Type B pancreatic cell (in vitro differentiated cells): ENCODE measurements at regions not wholly inside any gene's neighbourhood (a gene's known extent, or its start where the extent isn't known, plus 50 kb on each side); places are given as distances from the start of the nearest gene placed in this dataset.
"Not testable (repeated sequence)": the region's sequence is repeated elsewhere in the genome, so short reads cannot be mapped to it uniquely, and the experiment has no call there.

Experiments used
- DNase-seq: peaks from one replicate; pipeline ENCODE4 v3.0.0; 2021; ENCODE audit warnings: mixed read lengths; ENCODE audit not compliant: unreplicated experiment; ENCODE audit errors: extremely low spot score
- H3K27ac Mint-ChIP-seq: 2 replicates; pipeline ENCODE4 v1.8.0; 2021; ENCODE audit warnings: mild to moderate bottlenecking, mixed read lengths
- H3K27me3 Mint-ChIP-seq: 2 replicates; pipeline ENCODE4 v1.8.0; 2021; ENCODE audit warnings: mixed read lengths
- H3K36me3 Mint-ChIP-seq: 2 replicates; pipeline ENCODE4 v1.8.0; 2021; ENCODE audit warnings: mixed read lengths
- H3K4me1 Mint-ChIP-seq: one replicate; pipeline ENCODE4 v1.8.0; 2021; ENCODE audit warnings: mixed read lengths; ENCODE audit not compliant: unreplicated experiment
- H3K4me3 Mint-ChIP-seq: 2 replicates; pipeline ENCODE4 v1.8.0; 2021; ENCODE audit warnings: mild to moderate bottlenecking, mixed read lengths
- H3K9me3 Mint-ChIP-seq: 2 replicates; pipeline ENCODE4 v1.8.0; 2021; ENCODE audit warnings: mixed read lengths
- TF ChIP-seq, protein P1 (sequence below): fragments of 200-600 bp; sonication (generic); conservative IDR thresholded peaks from 2 replicates; pipeline ENCODE4 v1.5.0; 2021; ENCODE audit warnings: antibody characterized with exemption, mild to moderate bottlenecking

DNA sequence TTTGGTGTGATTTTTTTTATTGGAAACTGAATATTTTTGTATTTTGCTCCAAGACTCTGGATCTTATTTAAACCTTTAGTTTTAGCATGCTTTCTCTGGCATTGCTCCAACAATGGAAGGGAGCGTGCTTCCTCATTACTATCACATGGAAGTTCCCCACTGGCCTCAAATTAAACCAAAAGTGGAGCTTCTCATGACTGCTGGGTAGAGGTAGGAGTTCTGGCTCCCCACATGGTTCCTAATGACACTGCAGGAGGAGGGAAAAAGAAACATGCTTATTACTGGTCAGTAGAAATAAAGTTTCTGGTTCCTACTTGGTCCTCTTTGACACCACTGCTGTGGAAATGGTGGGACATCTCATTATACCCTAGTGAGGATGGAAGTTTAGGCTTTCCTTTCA, 310.5 kb downstream of the PTGER3 start:
- no peak overlapping the region for H3K27ac Mint-ChIP-seq
- TF ChIP-seq, protein P1, sequence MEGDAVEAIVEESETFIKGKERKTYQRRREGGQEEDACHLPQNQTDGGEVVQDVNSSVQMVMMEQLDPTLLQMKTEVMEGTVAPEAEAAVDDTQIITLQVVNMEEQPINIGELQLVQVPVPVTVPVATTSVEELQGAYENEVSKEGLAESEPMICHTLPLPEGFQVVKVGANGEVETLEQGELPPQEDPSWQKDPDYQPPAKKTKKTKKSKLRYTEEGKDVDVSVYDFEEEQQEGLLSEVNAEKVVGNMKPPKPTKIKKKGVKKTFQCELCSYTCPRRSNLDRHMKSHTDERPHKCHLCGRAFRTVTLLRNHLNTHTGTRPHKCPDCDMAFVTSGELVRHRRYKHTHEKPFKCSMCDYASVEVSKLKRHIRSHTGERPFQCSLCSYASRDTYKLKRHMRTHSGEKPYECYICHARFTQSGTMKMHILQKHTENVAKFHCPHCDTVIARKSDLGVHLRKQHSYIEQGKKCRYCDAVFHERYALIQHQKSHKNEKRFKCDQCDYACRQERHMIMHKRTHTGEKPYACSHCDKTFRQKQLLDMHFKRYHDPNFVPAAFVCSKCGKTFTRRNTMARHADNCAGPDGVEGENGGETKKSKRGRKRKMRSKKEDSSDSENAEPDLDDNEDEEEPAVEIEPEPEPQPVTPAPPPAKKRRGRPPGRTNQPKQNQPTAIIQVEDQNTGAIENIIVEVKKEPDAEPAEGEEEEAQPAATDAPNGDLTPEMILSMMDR = no peak
- H3K9me3 Mint-ChIP-seq = no peaks in the 10 kb centered on the region
- H3K4me3 Mint-ChIP-seq = no peak overlapping the region
- no peaks in the 10 kb centered on the region for H3K36me3 Mint-ChIP-seq
- no peak for DNase-seq
- no peaks in the 10 kb centered on the region for H3K27me3 Mint-ChIP-seq
- H3K4me1 Mint-ChIP-seq = no peaks in the 10 kb centered on the region

DNA sequence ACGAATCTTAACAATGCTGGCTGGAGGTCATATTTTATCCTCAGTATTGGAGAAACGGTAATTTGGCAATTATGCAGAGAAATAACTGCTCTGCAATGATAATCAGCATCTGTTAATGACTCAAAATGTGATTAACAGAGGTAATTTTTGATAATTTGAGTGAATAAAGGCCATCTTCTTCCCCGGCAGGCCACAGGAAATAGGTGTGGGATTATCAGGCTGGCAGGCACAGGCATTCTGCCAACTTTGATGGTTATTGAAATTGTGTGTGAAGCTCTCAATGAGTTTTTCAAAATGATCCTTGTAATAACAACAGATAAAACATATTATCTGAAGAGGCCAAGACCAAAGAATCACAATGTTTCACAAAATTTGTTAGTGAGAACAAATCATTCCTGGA, 309.0 kb downstream of the PTGER3 start:
- Mint-ChIP-seq H3K36me3 (no peaks in the 10 kb centered on the region), H3K4me3 (no peak overlapping the region), H3K27ac (no peak overlapping the region), H3K9me3 (peaks cover 4% of the 10 kb centered on the region), H3K27me3 (peaks cover 4% of the 10 kb centered on the region), H3K4me1 (no peaks in the 10 kb centered on the region)
- DNase-seq = no peak
- TF ChIP-seq, protein P1 = no peak

DNA sequence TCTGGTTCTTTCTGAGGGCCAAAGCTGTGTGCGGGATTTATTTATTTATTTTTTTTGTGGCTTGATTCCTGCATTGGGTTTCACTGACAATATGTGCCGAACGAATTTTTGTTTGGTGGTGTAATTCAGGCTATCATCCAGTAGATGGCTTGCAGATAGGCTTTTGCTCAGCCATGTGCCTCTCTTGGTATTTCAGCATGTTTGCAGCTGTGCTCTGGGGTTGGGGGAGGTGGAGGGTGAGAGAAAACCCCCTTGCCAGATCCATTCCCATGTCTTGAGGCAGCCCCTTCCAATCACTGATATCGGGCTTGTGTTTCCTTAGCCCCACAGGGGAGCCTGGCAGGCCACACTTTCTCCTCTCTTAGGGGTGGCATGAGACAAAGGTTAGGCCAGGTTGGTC, 302.4 kb downstream of the PTGER3 start:
- H3K27me3 Mint-ChIP-seq = peaks cover 6% of the 10 kb centered on the region
- no peak for DNase-seq

DNA sequence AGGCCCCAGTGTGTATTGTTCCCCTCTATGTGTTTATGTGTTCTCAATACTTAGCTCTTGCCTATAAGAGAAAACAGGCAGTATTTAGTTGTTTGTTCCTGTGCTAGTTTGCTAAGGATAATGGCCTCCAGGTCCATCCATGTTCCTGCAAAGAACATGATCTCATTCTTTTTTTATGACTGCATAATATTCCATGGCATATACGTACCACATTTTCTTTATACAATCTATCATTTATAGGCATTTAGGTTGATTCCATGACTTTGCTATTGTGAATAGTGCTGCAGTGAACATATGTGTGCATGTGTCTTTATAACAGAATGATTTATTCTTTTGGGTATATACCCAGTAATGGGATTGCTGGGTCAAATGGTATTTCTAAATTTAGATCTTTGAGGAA, 301.6 kb downstream of the PTGER3 start:
- H3K4me3 Mint-ChIP-seq, H3K9me3 Mint-ChIP-seq, H3K36me3 Mint-ChIP-seq, H3K27me3 Mint-ChIP-seq, H3K27ac Mint-ChIP-seq, DNase-seq, H3K4me1 Mint-ChIP-seq: not testable (repeated sequence)

More for the DNA sequence above, 302.4 kb downstream of the PTGER3 start:
- Mint-ChIP-seq H3K9me3 (peaks cover 4% of the 10 kb centered on the region), H3K4me3 (no peak overlapping the region), H3K27ac (no peak overlapping the region), H3K4me1 (no peaks in the 10 kb centered on the region), H3K36me3 (no peaks in the 10 kb centered on the region)
- TF ChIP-seq, protein P1 = peak; percentile 56

DNA sequence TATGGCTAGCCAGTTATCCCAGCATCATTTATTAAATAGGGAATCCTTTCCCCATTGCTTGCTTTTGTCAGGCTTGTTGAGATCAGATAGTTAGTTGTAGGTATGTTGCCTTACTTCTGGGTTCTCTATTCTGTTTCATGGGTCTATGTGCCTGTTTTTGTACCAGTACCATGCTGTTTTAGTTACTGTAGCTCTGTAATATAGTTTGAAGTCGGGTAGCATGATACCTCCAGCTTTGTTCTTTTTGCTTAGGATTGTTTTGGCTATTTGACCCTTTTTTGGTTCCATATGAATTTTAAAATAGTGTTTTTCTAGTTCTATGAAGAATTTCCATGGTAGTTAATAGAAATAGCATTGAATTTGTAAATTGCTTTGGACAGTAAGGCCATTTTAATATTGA, 300.5 kb downstream of the PTGER3 start:
- not testable (repeated sequence) for DNase-seq, H3K9me3 Mint-ChIP-seq, H3K4me1 Mint-ChIP-seq, H3K27ac Mint-ChIP-seq, H3K36me3 Mint-ChIP-seq, H3K4me3 Mint-ChIP-seq, H3K27me3 Mint-ChIP-seq

DNA sequence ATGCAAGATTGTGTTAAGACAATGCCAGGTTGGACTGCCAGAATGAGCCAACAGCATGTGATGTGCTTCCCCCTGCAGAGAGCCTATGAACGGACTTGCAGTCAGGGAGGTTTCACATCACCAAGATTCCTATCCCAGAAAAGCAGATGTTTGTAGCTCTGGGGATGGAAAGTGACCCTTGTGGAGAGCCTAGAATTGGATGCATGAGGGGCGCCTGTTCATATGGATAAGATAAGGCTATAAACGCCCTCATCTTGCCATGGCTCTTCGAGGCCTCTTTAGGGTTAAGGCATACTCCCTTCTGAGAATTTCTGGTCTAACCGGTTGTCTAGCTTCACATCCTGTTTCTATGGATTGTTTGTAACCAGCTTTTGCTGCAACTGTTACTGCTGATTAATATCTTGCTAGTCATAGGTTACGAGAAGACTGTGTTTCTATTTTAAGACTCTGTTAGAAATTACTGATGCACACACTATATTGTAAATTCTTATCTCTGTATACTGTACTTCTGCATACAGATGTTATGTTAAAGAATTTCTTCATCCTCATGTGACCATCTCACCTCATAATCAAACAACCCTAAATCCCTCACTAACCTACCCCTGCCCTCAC, 295.8 kb downstream of the PTGER3 start:
- not testable (repeated sequence) for H3K9me3 Mint-ChIP-seq, DNase-seq, H3K4me1 Mint-ChIP-seq, H3K27ac Mint-ChIP-seq, H3K36me3 Mint-ChIP-seq, H3K27me3 Mint-ChIP-seq
- H3K4me3 Mint-ChIP-seq = peak overlapping the region; percentile 50

DNA sequence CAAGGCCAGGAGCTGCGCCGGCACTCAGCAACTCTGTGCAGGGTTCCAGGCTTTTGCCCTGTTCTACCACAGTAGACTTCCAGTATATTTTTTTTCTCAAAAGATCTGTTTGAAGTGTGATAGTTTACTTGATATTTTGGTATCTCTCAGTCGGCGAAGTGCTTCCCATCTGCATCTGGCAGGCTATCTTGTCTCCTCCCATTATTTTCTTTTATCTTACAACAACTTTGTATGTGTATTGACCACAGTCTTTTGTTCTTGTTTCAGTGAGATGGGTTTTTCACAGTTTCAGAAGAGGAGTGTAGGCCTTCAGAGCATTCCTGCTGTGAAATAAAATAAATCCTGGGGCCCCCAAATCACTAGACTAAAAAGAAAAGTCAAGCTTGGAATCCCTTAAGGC, 292.9 kb downstream of the PTGER3 start:
- no peak for DNase-seq
- no peaks in the 10 kb centered on the region for H3K36me3 Mint-ChIP-seq
- no peak overlapping the region for H3K27ac Mint-ChIP-seq
- H3K27me3 Mint-ChIP-seq = no peaks in the 10 kb centered on the region
- H3K4me3 Mint-ChIP-seq = no peak overlapping the region
- H3K9me3 Mint-ChIP-seq = no peaks in the 10 kb centered on the region
- H3K4me1 Mint-ChIP-seq = no peaks in the 10 kb centered on the region
- TF ChIP-seq, protein P1 = no peak
